GM21737 (cell line): ENCODE measurements at regions not wholly inside any gene's neighbourhood (a gene's known extent, or its start where the extent isn't known, plus 50 kb on each side); places are given as distances from the start of the nearest gene placed in this dataset.
"Not testable (repeated sequence)": the region's sequence is repeated elsewhere in the genome, so short reads cannot be mapped to it uniquely, and the experiment has no call there.

Experiments used
- ATAC-seq: cut with Tn5 transposase; IDR thresholded peaks from one replicate; pipeline ENCODE4 v1.9.1; 2021; ENCODE audit warnings: mild to moderate bottlenecking, moderate library complexity; ENCODE audit not compliant: unreplicated experiment

DNA sequence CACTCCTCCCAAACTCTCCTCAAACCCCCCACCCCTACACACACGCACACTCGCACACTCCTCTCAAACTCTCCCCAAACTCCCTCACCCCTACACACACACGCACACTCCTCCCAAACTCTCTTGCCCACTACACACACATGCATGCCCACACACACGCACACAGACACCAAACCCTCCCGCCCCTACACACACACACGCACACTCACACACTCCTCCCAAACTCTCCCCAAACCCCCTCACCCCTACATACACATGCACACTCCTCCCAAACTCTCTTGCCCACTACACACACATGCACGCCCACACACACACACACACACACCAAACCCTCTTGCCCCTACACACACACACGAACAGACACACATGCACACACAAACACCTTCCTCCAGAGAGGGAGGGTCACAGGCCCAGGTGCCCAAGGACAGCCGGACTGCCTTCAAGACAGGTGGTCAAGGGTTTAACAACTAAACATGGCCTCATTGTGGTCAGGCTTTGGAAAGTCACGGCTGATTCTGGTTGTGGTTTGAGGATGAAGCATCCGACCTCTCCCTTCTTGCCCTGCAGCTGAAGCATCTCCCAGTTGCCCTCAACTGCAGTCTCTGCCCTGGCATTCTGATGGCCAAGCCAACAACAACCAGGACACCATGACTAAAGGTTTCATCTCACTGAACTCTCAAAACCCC lies 72.3 kb upstream of the SNTG2 start:
- no peak for ATAC-seq

DNA sequence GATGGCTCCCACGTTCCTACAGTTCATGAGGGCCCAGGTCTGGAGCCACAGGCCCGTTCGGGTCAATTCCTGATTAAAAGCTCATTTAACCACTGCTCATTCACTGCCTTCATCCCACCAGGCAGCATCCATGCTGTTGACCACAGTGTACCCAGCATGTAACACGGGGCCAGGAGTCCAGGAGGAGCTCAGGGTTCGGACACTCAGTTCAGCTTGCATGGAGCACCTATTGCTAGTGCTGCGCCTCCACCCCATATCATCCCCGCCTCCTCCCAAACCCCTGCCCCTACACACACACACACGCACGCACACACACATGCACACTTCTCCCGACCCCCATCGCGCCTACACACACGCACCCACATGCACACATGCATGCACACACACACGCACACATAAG lies 72.9 kb upstream of the SNTG2 start:
- no peak for ATAC-seq

DNA sequence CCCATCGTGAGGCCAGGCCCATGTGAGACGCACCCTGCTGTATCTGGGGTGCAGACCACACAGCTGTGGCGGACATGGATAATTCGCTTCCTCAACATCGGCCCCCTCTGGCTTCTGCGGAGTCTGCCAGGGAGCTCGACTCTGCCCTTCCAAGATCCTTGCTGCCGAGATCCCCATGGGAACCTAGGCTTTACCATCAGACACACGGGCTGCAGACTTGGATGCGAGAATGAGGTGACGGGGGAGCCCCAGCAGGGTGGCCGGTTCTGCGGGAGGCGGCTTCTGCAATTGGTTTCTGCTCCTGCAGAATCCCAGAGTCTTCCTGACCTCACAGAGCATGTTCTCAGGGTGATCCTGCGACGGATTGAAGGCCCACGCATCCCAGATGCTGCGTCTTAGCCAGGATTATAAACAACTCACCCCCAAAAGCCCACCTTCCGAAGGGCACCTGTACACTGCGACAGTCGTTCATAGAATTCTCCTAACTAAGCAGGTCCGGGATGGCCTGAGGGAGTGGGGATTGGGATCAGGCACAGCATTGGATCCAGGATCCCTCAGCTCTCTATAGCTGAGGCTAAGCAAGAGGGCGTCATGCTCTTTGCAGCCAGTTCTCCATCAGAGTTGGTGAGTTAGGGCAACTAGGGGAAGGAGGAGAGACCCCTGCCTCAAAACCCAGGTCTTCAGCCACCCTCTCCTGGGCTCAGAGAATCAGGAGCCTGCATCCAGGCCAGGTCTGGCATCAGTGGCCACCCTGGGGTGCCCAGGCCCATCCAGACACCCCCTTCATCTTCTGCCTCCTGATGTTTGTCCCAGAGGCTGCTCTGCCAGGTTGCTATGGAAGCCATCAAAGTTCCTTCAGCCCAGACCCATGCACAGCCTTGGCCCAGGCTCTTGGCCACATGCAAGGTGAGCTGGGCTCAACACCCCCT lies 74.7 kb upstream of the SNTG2 start:
- ATAC-seq, result no peak

DNA sequence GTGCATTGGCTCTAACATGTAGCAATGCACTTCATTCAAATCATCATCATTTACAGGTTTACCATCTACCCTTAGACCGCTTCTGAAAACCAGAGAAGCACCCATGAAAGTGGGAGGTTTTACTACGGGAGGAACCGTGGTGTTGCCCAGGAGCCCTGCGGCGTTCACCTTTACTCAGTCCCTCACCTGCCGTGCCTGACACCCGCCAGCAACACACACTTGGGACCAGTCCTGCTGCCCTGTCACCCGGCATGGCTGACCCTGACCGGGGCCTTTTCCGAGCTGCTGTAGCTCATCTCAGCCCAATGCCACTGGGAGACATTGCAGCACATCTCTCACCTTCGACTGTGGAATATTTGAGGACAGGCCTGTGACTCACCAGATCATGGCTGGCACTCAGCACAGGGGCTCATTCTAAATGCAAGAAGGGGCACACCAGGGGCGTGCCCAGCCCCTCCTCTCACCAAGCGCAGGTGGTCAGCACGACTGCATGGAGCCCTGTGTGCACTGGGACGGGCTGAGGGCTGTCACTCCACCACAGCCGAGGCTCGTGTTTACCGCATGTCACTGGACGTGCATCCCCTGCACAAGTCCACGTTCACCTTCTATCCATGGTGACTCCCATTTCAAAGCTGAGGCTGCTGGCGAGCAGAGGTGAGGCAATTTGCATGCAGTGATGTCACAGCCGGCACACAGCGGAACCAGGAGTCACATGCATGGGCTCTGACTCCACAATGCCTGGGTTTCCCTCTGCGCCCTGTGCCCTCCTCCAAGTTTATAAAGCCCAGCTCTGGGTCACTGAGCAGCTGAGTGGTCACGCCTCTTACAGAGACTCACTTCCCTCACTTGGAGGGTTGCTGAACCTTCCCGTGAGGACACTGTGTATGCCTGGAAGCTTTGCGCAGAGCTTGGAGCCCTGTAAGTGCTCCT lies 76.7 kb upstream of the SNTG2 start:
- ATAC-seq, result no peak

DNA sequence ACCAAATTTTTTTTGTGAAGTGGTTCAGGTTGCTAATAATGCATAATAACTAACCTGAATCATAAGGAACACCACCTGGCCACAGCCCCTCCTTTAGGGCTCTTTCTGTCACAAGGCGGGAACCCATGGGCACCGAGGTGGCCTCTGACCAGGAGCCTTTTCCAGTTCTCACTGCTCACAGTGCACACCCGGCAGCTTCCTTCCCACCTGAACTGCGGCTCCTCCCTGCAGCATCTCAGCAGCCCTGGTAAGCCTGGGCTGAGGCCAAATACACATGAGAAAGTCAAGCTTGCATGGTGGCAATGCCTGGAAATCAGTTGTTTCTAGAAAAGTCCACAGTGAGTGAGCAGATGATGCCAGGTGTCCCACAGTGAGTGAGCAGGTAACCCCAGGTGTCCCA lies 77.6 kb upstream of the SNTG2 start:
- no peak for ATAC-seq

DNA sequence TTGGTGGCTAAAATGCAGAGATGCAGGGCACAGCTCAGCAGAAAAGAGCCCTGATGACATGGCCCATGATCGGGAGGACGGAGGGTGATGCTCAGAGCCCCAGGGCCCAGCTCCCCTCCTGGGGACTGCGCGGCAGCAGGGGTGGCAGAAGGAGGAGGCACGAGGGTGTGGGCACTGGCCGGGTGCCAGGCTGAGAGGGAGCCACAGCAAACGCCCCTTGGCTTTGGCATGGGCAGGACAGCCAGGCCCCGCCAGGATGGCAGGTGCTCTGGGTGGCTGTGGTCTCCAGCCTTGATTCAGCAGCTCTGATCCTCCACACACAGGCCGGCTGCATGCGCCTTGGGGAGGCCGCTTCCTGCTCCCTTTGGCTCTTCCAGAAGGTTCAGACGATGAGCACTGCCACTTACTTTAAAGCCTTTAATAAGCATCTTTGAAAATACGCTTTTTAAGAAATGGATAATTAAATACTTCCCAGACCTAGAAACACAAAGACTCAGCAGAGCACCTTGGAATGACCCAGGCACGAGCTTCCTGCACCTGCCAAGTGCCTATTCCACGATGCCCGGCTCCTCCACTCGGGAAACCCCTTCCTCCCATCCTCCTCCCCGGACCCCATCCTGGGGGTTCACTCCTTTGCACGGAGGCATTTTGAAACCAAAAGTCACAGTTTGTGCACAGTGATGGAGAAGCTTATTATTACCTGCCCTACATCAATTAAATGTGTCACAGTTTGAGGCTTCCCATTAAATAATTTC lies 78.5 kb upstream of the SNTG2 start:
- ATAC-seq, result no peak

DNA sequence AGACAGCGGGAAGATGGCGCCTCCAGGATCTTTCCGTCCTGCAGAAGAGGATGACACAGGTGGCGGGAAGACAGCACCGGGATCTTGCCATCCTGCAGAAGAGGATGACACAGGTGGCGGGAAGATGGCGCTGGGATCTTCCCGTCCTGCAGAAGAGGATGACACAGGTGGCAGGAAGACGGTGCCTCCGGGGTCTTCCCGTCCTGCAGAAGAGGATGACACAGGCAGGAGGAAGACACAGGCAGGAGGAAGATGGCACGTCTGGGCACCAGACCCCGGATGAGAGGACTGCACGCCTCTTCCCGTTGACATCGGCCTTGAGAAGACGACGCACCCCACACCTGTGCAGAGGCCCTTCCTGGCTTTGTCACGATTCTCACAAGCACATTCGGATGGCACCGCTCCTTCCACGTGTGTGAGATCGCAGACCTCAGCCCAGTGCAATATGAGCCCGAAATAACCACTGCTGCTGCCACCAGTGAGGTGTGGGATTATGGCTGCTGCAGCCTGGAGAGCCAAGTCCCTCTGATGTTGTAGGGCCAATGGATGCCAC lies 79.4 kb upstream of the SNTG2 start:
- ATAC-seq, result no peak

DNA sequence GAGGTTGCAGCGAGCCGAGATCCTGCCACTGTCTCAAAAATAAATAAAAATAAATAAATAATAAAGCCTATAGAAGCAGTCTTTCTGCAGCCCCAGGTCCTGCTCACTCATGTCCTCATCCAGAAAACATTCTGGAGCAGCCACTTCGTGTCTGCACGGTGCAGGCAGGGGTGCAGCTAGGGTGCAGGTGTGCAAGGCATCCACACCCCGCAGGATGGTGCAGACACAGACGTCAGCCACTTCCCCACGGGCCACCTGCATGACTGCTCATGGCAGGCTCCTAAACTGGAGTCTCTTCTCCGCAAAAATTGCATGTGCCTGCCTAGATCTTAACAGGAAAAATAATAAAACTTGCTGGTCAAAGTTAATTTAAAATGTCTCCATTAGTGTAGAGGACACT lies 80.2 kb upstream of the SNTG2 start:
- no peak for ATAC-seq

DNA sequence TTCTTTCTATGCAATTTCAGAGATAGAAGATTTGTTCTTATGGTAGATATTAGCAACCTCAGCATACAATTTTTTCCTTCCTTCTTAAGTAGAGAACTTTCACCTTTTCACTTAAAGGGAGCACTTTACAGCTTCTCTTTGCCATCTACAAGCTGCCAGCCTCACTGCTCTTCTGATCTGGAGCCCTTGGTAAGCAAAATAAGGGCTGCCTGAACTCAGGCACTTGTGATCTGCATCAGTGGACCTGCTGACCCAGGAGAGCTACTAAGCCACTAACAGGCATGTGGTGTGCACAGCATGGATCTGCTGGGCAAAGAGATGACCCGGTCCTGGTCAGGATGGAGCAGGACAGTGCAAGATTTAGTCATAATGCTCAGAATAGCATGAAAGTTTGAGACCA lies 80.8 kb upstream of the SNTG2 start:
- ATAC-seq, result no peak

DNA sequence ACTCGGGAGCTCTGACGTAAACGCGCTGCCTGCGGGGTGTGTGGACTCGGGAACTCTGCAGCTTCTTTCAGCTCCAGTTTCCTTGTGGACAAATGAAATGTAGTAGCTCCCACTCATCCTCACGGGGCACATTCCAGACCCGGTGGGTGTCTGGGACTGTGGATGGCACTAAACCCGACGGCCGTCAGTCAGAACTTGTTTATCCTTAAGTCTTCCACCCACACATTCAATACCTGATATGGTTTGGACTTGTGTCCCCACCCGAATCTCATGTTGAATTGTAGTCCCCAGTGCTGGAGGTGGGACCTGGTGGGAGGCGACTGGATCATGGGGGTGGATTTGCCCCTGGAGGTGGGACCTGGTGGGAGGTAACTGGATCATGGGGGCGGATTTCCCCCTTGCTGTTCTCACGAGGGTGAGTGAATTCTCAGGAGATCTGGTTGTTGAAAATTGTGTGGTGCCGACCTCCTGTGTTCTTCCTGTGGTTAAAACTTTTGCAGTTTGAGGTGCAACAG lies 81.2 kb upstream of the SNTG2 start:
- no peak for ATAC-seq

DNA sequence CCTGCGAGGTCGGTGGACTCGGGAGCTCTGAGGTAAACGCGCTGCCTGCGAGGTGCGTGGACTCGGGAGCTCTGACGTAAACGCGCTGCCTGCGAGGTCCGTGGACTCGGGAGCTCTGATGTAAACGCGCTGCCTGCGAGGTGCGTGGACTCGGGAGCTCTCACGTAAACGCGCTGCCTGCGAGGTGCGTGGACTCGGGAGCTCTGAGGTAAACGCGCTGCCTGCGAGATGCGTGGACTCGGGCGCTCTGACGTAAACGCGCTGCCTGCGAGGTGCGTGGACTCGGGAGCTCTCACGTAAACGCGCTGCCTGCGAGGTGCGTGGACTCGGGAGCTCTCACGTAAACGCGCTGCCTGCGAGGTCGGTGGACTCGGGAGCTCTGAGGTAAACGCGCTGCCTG lies 81.8 kb upstream of the SNTG2 start:
- ATAC-seq, result not testable (repeated sequence)

DNA sequence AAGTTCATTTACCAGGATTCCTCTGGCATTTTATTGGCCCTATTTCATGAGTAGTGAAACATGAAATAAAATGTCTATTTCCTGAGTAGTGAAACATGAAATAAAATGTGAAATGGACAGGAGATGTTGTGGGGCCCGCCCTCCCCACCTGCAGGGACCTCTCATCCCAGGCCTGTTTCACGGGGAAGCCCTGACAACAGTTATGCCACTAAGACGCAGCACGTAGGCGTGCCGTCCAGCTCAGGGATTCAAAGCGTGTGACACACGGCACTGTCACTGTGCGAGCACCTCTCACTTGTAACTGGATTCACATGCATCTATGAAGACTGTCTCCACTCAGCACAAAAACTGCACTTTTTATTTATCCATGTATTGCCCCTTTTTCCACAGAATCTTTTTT lies 83.4 kb upstream of the SNTG2 start:
- no peak for ATAC-seq

DNA sequence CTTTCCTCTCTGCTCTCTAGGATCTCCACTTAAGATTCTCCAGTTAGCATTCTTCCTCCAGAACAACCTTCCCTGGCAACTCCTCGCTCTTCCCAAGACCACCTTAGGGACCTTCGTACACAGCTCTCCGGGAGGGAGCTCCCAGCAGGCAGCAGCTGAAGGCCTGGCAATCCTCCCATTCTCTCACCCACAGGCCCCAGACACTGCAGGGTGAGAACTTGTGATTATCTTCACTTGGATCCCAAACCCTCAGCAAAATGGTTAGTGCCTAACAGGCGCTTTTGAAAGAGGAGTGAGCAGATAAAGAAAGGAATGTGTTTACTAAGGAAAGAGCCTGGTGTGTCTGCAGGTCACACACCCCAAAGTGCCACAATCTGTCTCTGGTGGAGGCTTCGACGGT lies 83.8 kb upstream of the SNTG2 start:
- ATAC-seq, result no peak

DNA sequence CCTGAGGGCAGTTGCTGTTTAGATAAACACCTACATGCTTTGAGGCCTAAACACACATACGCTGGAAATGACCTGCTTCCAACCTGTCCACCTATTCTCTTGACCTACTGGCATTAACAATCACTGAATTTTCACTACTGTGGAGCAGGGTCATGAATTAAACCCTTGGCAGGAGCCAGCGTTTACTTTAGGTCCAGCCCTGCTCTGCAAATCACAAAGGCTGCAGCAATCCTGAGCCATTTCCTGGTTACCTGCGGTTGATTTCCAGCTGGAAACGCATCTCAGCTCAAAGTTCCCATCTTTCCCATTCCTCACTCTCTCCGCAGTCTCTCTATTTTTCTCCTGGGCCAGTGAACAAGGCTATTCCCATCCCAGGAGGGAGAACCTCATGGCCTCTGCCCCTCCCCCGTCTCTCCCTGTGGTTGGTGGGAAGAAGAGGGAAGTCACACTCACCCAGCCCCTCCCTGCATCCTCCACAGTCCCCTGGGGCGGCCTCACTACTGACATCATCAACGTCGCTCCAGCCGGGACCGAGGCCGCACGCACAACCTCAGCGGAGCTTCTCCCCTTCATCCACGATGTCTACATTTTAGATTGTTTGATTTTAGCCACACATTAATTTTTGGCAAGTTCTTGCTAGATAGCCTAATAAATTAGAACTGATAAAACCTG lies 84.5 kb upstream of the SNTG2 start:
- no peak for ATAC-seq

DNA sequence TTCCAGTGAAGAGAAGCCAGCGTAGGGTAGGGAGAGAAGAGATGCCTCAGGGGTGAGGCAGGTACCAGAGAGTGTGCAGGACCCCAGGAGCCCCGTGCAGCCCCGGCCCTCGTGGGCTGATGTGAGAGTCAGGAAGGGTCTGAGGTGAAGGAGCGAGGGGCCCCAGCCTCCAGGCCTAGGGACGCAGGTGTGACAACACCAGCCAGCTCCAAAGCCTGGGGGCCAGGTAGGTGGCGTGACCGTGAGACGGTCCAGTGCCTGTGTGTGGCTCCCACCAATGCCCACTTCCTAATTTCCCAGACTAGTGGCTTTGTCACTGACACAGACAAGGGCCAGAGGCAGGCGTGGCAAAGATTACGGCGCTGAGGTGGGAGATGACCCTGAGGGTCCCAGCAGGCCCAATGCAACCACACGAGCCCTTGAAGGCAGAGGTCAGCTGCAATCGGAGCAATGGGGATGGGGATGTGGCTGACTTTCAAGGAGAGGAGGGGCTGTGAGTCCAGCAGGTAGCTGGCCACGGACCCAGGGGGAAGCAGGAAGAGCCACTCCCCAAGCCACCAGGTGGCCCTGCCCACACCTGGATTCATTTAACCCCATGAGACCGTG lies 86.0 kb upstream of the SNTG2 start:
- ATAC-seq, result no peak

DNA sequence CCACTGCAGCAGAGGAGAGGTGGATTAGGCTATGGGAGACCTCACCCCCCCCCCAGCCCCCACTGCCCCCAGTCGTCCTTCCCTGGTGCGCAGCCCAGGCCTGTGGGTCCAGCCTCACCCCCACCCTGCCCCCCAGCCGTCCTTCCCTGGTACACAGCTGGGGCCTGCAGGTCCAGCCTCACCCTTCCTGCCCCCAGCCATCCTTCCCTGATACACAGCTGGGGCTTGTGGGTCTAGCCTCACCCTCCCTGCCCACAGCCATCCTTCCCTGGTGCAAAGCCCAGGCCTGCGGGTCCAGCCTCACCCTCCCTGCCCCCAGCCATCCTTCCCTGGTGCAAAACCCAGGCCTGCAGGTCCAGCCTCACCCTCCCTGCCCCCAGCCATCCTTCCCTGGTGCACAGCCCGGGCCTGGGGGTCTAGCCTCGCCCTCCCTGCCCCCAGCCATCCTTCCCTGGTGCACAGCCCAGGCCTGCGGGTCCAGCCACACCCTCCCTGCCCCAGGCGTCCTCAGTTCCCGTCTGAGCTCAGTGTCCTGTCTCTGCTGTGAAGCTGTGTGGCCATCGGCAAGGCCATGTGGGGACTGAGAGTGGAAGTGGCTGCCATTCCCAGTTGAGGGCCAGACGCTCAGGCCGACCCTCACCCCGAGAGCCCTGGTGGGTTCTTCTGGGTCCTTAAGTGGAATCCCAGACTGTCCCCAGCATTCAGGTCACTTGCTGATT lies 86.8 kb upstream of the SNTG2 start:
- ATAC-seq, result no peak

DNA sequence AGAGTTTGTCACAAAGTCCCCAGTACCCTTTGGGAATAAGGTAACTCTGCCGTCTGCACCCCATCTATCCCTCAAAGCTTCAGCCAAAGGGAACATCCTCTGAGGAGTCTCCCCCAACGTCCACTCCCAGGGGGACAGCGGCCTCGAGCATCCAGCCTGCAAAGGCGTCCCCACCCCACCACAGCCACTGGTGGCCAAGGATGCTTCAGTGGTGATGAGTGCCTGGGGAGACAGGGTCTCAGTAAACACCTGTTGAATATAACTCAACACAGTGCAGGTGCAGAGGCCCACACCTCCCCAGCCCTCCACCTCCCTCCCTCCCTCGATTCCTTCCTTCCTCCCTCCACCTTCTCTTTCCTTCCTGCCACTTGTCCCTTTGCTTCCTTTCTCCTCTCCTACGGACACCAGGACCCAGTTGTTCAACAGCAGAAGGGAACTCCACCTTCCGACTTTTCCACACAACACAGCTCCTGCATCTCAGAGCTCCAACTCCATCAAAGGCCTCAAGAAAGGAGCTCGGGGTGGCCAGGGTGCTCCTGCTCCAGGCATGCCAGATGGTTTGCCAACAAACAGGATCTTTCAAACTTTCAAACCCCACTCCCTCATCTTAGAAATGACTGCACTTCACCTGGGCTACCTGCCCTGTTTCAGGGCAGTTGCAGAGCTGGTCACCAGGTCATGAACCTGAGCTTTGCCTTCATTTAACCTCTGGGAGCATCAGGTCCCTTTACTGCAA lies 87.8 kb upstream of the SNTG2 start:
- ATAC-seq, result no peak

DNA sequence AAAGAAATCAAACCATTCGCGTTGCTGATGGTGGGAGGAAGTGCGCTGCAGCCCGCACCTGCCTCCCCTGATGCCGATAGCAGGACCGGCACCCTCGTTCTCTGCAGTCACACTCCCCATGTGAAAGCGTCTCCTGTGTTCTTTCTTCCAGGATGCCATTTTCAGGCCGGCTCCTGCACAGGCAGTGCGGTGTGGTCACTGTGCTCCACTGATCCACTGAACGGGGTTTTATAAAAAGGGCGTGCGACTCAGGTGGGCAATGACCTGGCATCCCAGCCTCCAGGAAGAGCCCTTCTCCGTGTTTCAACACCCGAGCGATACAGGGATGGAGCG lies 88.3 kb upstream of the SNTG2 start:
- ATAC-seq, result no peak
